Cardiac muscle cell (in vitro differentiated cells and primary cell): ENCODE measurements at regions not wholly inside any gene's neighbourhood (a gene's known extent, or its start where the extent isn't known, plus 50 kb on each side); places are given as distances from the start of the nearest gene placed in this dataset.

Experiments
- DNase-seq, 2 donors: peaks; one replicate each; pipeline versions ENCODE4 v3.0.0 to v3.0.0-alpha.2; 2010 to 2017; ENCODE audit warnings: low read depth in 1 of 2, low spot score in 1 of 2
- H3K27ac ChIP-seq: fragments of 200-600 bp; sonication (generic); 2 replicates; pipeline ENCODE4 v1.5.1; 2016
- H3K27me3 ChIP-seq: fragments of 200-600 bp; sonication (generic); 2 replicates; pipeline ENCODE4 v1.6.0; 2016; ENCODE audit warnings: control low read depth
- H3K36me3 ChIP-seq: fragments of 200-600 bp; sonication (generic); 2 replicates; pipeline ENCODE4 v1.5.1; 2016; ENCODE audit warnings: control low read depth
- H3K4me1 ChIP-seq: fragments of 200-600 bp; sonication (generic); 2 replicates; pipeline ENCODE4 v1.8.1; 2017; ENCODE audit warnings: low read depth, mild to moderate bottlenecking, mixed run types
- H3K4me3 ChIP-seq: fragments of 200-600 bp; sonication (generic); 2 replicates; pipeline ENCODE4 v1.5.1; 2016; ENCODE audit warnings: mild to moderate bottlenecking
- H3K9me3 ChIP-seq: fragments of 200-600 bp; sonication (generic); 2 replicates; pipeline ENCODE4 v1.5.1; 2017; ENCODE audit warnings: low read depth, mild to moderate bottlenecking, control low read depth
- TF ChIP-seq, protein P1 (sequence below): IDR thresholded peaks from 2 replicates; pipeline ENCODE4 v1.5.1; 2012; ENCODE audit warnings: low read depth, mild to moderate bottlenecking, low read length

DNA sequence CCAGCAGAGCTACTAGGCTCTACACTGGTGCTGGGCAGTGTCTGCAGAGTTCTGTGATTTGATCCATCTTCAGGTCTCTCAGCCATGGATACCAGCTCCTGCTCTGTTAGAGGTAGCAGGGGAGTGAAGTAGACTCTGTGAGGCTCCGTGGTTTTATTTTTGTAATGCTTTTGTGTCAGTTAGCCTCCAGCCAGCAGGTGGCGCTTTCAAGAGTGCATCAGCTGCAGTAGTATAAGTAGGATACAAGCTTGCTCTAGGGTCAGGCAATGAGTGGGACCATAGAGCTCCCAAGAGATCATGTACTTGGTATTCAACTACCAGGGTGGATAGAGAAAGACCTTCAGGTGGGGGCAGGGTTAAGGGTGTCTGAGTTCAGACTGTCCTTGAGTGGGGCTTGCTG is 362.5 kb upstream of the TRAM1L1 start:
- TF ChIP-seq, protein P1, sequence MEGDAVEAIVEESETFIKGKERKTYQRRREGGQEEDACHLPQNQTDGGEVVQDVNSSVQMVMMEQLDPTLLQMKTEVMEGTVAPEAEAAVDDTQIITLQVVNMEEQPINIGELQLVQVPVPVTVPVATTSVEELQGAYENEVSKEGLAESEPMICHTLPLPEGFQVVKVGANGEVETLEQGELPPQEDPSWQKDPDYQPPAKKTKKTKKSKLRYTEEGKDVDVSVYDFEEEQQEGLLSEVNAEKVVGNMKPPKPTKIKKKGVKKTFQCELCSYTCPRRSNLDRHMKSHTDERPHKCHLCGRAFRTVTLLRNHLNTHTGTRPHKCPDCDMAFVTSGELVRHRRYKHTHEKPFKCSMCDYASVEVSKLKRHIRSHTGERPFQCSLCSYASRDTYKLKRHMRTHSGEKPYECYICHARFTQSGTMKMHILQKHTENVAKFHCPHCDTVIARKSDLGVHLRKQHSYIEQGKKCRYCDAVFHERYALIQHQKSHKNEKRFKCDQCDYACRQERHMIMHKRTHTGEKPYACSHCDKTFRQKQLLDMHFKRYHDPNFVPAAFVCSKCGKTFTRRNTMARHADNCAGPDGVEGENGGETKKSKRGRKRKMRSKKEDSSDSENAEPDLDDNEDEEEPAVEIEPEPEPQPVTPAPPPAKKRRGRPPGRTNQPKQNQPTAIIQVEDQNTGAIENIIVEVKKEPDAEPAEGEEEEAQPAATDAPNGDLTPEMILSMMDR, result no peak
- no peaks in the 10 kb centered on the region for H3K9me3 ChIP-seq
- H3K36me3 ChIP-seq, result no peaks in the 10 kb centered on the region
- DNase-seq, result no peak
- no peak overlapping the region for H3K4me3 ChIP-seq
- no peaks in the 10 kb centered on the region for H3K4me1 ChIP-seq
- no peak overlapping the region for H3K27ac ChIP-seq
- H3K27me3 ChIP-seq, result no peaks in the 10 kb centered on the region

DNA sequence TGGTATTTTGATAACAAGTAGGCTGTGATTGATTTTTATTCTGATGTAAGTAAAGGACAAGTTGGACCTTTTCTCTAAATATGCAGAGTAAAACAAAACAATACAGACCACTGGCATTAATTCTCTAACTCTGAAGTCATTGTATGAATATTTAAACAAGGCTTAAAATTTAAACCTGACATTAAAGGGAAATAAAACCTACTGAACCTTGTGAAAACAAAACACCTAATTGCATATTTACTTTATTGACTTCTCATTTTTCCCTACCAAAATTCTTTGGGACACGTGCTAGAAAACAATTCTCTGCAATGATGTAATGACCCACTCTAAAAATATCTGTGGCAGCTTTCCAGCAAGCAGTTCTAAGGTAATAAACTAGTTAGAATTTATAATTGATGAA is 369.7 kb upstream of the TRAM1L1 start:
- TF ChIP-seq, protein P1, result no peak
- no peak overlapping the region for H3K4me3 ChIP-seq
- no peaks in the 10 kb centered on the region for H3K27me3 ChIP-seq
- H3K9me3 ChIP-seq, result no peaks in the 10 kb centered on the region
- H3K4me1 ChIP-seq, result no peaks in the 10 kb centered on the region
- no peaks in the 10 kb centered on the region for H3K36me3 ChIP-seq
- no peak for DNase-seq
- H3K27ac ChIP-seq, result no peak overlapping the region

DNA sequence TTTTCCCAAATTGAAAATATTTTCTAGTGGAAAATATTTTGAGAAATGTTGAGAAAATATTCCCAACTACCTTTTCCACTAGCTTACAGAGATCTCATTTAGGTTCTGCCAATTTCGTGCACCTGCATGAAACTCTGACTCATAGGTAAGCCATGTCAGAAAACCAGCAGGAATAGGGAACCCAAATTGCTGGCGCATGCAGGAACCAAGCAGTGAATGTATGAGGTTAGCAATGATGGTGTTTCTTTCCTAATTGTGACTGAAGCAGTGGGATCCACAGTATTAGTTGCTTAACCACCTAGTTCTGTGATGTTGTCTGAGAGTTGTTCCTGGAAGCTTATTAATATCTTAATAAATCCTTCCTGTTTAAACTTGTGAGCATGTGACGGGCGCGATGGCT is 381.0 kb upstream of the TRAM1L1 start:
- no peak overlapping the region for H3K4me3 ChIP-seq
- no peaks in the 10 kb centered on the region for H3K27me3 ChIP-seq
- no peak for DNase-seq
- no peaks in the 10 kb centered on the region for H3K36me3 ChIP-seq
- no peaks in the 10 kb centered on the region for H3K4me1 ChIP-seq
- no peaks in the 10 kb centered on the region for H3K9me3 ChIP-seq
- H3K27ac ChIP-seq, result no peak overlapping the region
- TF ChIP-seq, protein P1, result no peak

DNA sequence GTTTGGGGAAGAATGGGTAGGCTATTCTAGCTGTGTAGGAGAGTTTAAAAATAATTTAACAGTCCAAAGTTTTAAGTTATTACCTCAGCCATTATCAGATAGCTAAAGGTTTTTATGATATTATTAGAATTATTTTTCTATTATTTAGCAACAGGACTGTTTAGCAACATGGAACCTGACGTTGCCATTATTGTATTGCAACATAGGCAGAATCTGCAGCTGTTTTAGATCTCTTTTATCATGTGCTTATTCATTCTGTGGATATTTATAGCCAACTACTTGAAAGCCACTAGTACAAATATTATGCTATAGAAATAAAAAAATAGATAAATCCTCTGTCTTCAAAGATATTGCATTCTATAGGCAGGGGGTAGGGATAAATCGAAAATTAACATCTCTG is 382.0 kb upstream of the TRAM1L1 start:
- Histone ChIP-seq H3K27me3 (no peaks in the 10 kb centered on the region), H3K4me1 (no peaks in the 10 kb centered on the region), H3K27ac (no peak overlapping the region), H3K36me3 (no peaks in the 10 kb centered on the region), H3K4me3 (no peak overlapping the region), H3K9me3 (no peaks in the 10 kb centered on the region)
- TF ChIP-seq, protein P1, result no peak
- no peak for DNase-seq

DNA sequence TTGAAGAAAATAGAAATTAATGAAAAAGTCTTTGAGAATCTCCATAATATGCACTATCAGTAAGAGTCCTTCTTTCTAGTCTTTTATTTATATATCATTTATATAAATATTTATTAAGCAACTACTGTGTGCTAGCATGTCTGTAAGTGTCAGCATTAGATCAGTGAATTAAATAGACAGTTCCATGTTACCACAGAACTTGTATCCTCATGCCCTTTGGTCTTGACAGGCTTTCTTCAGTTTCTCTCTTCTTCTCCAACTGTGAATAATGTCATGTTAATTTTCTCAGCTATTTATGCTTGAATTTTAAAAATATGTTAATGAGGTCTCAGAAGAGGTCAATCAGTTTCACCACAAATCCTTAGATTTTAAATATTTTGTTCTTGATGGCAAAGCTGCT is 389.6 kb upstream of the TRAM1L1 start:
- no peaks in the 10 kb centered on the region for H3K9me3 ChIP-seq
- no peaks in the 10 kb centered on the region for H3K36me3 ChIP-seq
- DNase-seq, result no peak
- no peak overlapping the region for H3K27ac ChIP-seq
- H3K27me3 ChIP-seq, result no peaks in the 10 kb centered on the region
- no peak overlapping the region for H3K4me3 ChIP-seq
- no peaks in the 10 kb centered on the region for H3K4me1 ChIP-seq
- TF ChIP-seq, protein P1, result no peak

DNA sequence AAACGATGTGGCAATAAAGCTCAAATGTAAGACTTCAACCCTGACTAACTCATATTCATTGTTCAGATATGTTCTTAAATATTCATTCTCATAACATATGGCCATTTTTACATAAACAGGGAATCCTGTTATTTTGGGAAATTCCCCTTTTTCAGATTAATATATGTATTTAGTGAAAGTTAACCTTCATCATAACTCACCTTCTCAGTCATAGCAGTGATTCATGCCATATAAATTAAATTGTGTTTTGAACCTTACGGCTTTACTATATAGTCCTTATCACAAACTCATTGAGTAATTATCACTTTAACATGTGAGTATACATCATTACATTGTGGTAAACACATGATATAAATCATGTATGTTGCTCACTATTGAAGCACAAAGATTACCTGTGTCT is 392.5 kb upstream of the TRAM1L1 start:
- Histone ChIP-seq H3K4me3 (no peak overlapping the region), H3K36me3 (no peaks in the 10 kb centered on the region), H3K9me3 (no peaks in the 10 kb centered on the region), H3K27me3 (no peaks in the 10 kb centered on the region), H3K27ac (no peak overlapping the region), H3K4me1 (no peaks in the 10 kb centered on the region)
- no peak for DNase-seq
- TF ChIP-seq, protein P1, result no peak
